Progenitor cell of endocrine pancreas (in vitro differentiated cells): ENCODE measurements at regions not wholly inside any gene's neighbourhood (a gene's known extent, or its start where the extent isn't known, plus 50 kb on each side); places are given as distances from the start of the nearest gene placed in this dataset.

Source experiments
- DNase-seq: peaks from one replicate; pipeline ENCODE4 v3.0.0; 2021; ENCODE audit warnings: low spot score; ENCODE audit not compliant: unreplicated experiment
- H3K27ac Mint-ChIP-seq: 2 replicates; pipeline ENCODE4 v1.8.0; 2021; ENCODE audit warnings: mild to moderate bottlenecking, moderate library complexity, mixed read lengths
- H3K27me3 Mint-ChIP-seq: 2 replicates; pipeline ENCODE4 v1.8.0; 2021; ENCODE audit warnings: mixed read lengths
- H3K36me3 Mint-ChIP-seq: 2 replicates; pipeline ENCODE4 v1.8.0; 2022; ENCODE audit warnings: mixed read lengths; ENCODE audit not compliant: insufficient read depth
- H3K4me1 Mint-ChIP-seq: 2 replicates; pipeline ENCODE4 v1.8.0; 2021; ENCODE audit warnings: low read depth, mixed read lengths
- H3K4me3 Mint-ChIP-seq: 2 replicates; pipeline ENCODE4 v1.8.0; 2021; ENCODE audit warnings: low read depth, mild to moderate bottlenecking, moderate library complexity, mixed read lengths
- H3K9me3 Mint-ChIP-seq: 2 replicates; pipeline ENCODE4 v1.8.0; 2021; ENCODE audit warnings: low read depth, mixed read lengths
- TF ChIP-seq, protein P1 (sequence below): fragments of 200-600 bp; sonication (generic); IDR thresholded peaks from one replicate; pipeline ENCODE4 v1.5.0; 2021; ENCODE audit warnings: antibody characterized with exemption, mild to moderate bottlenecking; ENCODE audit not compliant: unreplicated experiment

GRCh38 chr21:15119486-15119885 lies 54.7 kb upstream of the NRIP1 start:
- H3K36me3 Mint-ChIP-seq, result no peaks in the 10 kb centered on the region
- no peaks in the 10 kb centered on the region for H3K27me3 Mint-ChIP-seq
- H3K27ac Mint-ChIP-seq, result no peak overlapping the region
- H3K4me1 Mint-ChIP-seq, result peaks cover 19% of the 10 kb centered on the region
- DNase-seq, result no peak
- H3K4me3 Mint-ChIP-seq, result no peak overlapping the region
- H3K9me3 Mint-ChIP-seq, result no peaks in the 10 kb centered on the region
- TF ChIP-seq, protein P1, sequence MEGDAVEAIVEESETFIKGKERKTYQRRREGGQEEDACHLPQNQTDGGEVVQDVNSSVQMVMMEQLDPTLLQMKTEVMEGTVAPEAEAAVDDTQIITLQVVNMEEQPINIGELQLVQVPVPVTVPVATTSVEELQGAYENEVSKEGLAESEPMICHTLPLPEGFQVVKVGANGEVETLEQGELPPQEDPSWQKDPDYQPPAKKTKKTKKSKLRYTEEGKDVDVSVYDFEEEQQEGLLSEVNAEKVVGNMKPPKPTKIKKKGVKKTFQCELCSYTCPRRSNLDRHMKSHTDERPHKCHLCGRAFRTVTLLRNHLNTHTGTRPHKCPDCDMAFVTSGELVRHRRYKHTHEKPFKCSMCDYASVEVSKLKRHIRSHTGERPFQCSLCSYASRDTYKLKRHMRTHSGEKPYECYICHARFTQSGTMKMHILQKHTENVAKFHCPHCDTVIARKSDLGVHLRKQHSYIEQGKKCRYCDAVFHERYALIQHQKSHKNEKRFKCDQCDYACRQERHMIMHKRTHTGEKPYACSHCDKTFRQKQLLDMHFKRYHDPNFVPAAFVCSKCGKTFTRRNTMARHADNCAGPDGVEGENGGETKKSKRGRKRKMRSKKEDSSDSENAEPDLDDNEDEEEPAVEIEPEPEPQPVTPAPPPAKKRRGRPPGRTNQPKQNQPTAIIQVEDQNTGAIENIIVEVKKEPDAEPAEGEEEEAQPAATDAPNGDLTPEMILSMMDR, result no peak

DNA sequence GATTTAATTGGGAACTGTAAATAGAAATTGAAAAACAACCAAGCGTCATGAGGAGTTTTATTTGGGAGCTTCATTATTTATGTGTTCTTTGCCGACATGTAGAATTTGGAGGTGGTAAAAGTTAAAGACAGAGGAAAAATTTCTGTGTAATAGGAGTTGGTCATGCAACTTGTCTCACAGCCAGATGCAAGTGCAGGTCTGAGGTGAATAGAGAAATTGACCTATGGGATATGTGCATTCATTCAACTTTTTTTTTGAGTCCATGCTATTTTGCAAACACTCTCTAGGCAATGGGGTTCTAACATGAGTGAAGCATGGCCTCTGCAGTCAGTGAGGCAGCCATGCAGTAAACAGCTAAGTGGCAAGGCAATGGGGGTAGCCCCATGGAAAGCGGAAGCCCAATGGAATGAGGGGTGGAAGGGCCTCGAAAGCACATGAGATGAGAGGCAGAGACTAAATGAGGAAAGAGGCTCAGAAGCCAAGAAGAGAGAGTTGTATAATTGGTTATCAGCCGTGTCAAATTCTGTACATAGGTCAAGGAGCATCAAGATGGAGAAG lies 56.4 kb upstream of the NRIP1 start:
- H3K36me3 Mint-ChIP-seq, result no peaks in the 10 kb centered on the region
- H3K4me3 Mint-ChIP-seq, result no peak overlapping the region
- peaks cover 20% of the 10 kb centered on the region for H3K4me1 Mint-ChIP-seq
- H3K27me3 Mint-ChIP-seq, result no peaks in the 10 kb centered on the region
- DNase-seq, result no peak
- peak overlapping the region; percentile 96 for H3K27ac Mint-ChIP-seq
- TF ChIP-seq, protein P1, result no peak
- H3K9me3 Mint-ChIP-seq, result no peaks in the 10 kb centered on the region

GRCh38 chr21:15121655-15122120 lies 56.9 kb upstream of the NRIP1 start:
- peak overlapping the region; percentile 17 for H3K4me3 Mint-ChIP-seq
- H3K9me3 Mint-ChIP-seq, result no peaks in the 10 kb centered on the region
- no peaks in the 10 kb centered on the region for H3K36me3 Mint-ChIP-seq
- H3K27me3 Mint-ChIP-seq, result no peaks in the 10 kb centered on the region
- peaks cover 20% of the 10 kb centered on the region for H3K4me1 Mint-ChIP-seq
- peak overlapping the region; percentile 96 for H3K27ac Mint-ChIP-seq
- no peak for DNase-seq
- TF ChIP-seq, protein P1, result no peak

DNA sequence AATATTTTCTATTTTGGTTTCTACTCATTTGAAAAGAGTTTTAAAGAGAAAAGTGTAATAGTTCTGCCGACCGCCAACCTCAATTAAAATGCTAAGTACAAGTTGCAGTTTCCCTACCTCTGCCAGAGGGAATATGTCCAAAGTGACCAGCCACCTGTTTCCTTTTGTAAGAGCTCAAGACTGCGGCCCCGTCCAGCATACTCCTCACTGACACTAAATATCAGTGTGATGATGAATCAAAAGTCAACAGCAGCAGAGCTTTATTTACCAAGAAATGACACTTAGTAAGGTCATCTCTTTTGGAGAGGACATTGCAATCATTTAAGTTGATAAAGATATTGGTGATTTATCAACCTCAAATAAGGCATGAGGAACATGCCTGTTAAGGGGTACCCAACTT lies 57.4 kb upstream of the NRIP1 start:
- H3K9me3 Mint-ChIP-seq, result no peaks in the 10 kb centered on the region
- no peaks in the 10 kb centered on the region for H3K27me3 Mint-ChIP-seq
- peak overlapping the region; percentile 96 for H3K27ac Mint-ChIP-seq
- H3K36me3 Mint-ChIP-seq, result no peaks in the 10 kb centered on the region
- peaks cover 20% of the 10 kb centered on the region for H3K4me1 Mint-ChIP-seq
- no peak for DNase-seq
- TF ChIP-seq, protein P1, result no peak
- peak overlapping the region; percentile 22 for H3K4me3 Mint-ChIP-seq

GRCh38 chr21:15124731-15125130 lies 59.9 kb upstream of the NRIP1 start:
- Mint-ChIP-seq H3K36me3 (no peaks in the 10 kb centered on the region), H3K4me3 (no peak overlapping the region), H3K9me3 (no peaks in the 10 kb centered on the region), H3K27me3 (no peaks in the 10 kb centered on the region), H3K27ac (no peak overlapping the region), H3K4me1 (peaks cover 20% of the 10 kb centered on the region)
- no peak for DNase-seq
- TF ChIP-seq, protein P1, result no peak
